ENCODE measurements at regions not wholly inside any gene's neighbourhood (a gene's known extent, or its start where the extent isn't known, plus 50 kb on each side); places are given as distances from the start of the nearest gene placed in this dataset.

GRCh38 chr18:56389190-56389589 lies 249.2 kb downstream of the TXNL1 start:
- no peaks in the 10 kb centered on the region for H3K36me3 ChIP-seq
- no peak for DNase-seq
- no peaks in the 10 kb centered on the region for H3K4me1 ChIP-seq
- no peak overlapping the region for H3K4me3 ChIP-seq
- no peaks in the 10 kb centered on the region for H3K9me3 ChIP-seq
- no peaks in the 10 kb centered on the region for H3K27me3 ChIP-seq
- TF ChIP-seq POLR2A (IDR thresholded peaks at IDR 0.05) = no peak
- no peak for TF ChIP-seq CTCF (IDR thresholded peaks at IDR 0.05 in 4 of 5, conservative IDR thresholded peaks at IDR 0.05 in 1 of 5)
- ATAC-seq = no peak
- intact Hi-C loops (cut with DNase I; ENCODE audit: low total_unique reads) (loop anchor here (10.0 kb wide), 1 partner anchor 154 kb away; no protein-coding TSS in a partner anchor), in situ Hi-C loops (cut with MboI; ENCODE audit: low sequenced_read_pairs in 4 of 4) (no loop called here)
- H3K27ac ChIP-seq = no peak overlapping the region

- no peak for ATAC-seq
- no peak for TF ChIP-seq CTCF (IDR thresholded peaks at IDR 0.05 in 4 of 5, conservative IDR thresholded peaks at IDR 0.05 in 1 of 5)
- no peak for TF ChIP-seq POLR2A (IDR thresholded peaks at IDR 0.05)
- in situ Hi-C loops (cut with MboI; ENCODE audit: low sequenced_read_pairs in 4 of 4) = no loop called here
- Histone ChIP-seq H3K4me1 (no peaks in the 10 kb centered on the region), H3K27ac (no peak overlapping the region), H3K9me3 (no peaks in the 10 kb centered on the region), H3K36me3 (no peaks in the 10 kb centered on the region), H3K27me3 (no peaks in the 10 kb centered on the region), H3K4me3 (no peak overlapping the region)
- DNase-seq = no peak
- intact Hi-C loops (cut with DNase I; ENCODE audit: low total_unique reads) = loop anchor here (10.0 kb wide), 1 partner anchor 154 kb away; no protein-coding TSS in a partner anchor
Measured at GRCh38 chr18:56388571-56388970, 249.8 kb downstream of the TXNL1 start.

DNA sequence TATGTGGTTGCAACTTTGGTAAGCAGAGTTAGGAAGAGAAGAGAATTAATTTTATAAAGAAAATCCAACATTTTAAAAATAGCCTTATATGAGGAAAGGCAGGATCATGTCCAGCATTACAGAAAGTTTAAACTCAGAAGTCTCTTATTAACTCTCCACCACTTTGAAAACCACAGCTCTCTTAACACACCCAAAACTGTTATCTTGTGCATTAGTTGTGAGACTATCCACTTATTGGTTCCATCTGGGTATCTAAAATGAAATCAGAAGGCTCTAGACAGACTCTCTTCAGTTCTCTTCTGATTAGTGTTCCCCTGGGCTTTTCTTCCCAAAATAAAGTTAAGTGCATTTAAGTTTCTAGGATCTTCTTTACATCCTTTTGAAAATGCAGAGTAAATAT lies 251.5 kb downstream of the TXNL1 start:
- in situ Hi-C loops (cut with MboI; ENCODE audit: low sequenced_read_pairs in 4 of 4) (no loop called here), intact Hi-C loops (cut with DNase I; ENCODE audit: low total_unique reads) (loop anchor here (10.0 kb wide), 1 partner anchor 152 kb away; no protein-coding TSS in a partner anchor)

DNA sequence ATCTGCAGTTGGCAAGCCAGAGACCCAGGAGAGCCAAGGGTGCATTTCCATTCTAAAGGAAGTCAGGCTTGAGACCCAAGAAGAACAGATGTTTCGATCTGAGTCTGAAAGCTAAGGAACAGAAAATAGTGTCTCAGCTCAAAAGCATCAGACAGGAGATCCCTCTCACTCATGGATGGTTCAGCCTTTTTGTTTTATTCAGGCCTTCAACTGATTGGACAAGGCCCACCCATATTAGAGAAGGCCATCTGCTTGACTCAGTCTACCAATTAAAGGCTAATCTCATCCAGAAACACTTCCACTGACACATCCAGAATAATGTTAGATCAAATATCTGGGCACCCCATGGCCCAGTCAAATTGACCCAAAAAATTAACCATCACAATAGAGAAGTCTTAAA lies 255.0 kb downstream of the TXNL1 start:
- H3K27ac ChIP-seq = no peak overlapping the region
- no peaks in the 10 kb centered on the region for H3K27me3 ChIP-seq
- no peak overlapping the region for H3K4me3 ChIP-seq
- H3K4me1 ChIP-seq = no peaks in the 10 kb centered on the region
- H3K36me3 ChIP-seq = no peaks in the 10 kb centered on the region
- DNase-seq (no peak), ATAC-seq (no peak)
- intact Hi-C loops (cut with DNase I; ENCODE audit: low total_unique reads) (loop anchor here (10.0 kb wide), 1 partner anchor 149 kb away; no protein-coding TSS in a partner anchor), in situ Hi-C loops (cut with MboI; ENCODE audit: low sequenced_read_pairs in 4 of 4) (no loop called here)
- no peaks in the 10 kb centered on the region for H3K9me3 ChIP-seq
- TF ChIP-seq POLR2A (IDR thresholded peaks at IDR 0.05) (no peak), CTCF (IDR thresholded peaks at IDR 0.05 in 4 of 5, conservative IDR thresholded peaks at IDR 0.05 in 1 of 5) (no peak)

More for the DNA sequence above, 251.5 kb downstream of the TXNL1 start:
- no peaks in the 10 kb centered on the region for H3K27me3 ChIP-seq
- no peak overlapping the region for H3K27ac ChIP-seq
- no peak for TF ChIP-seq CTCF (IDR thresholded peaks at IDR 0.05 in 4 of 5, conservative IDR thresholded peaks at IDR 0.05 in 1 of 5)
- H3K4me3 ChIP-seq = no peak overlapping the region
- no peaks in the 10 kb centered on the region for H3K4me1 ChIP-seq
- DNase-seq = no peak
- H3K9me3 ChIP-seq = no peaks in the 10 kb centered on the region
- no peaks in the 10 kb centered on the region for H3K36me3 ChIP-seq
- no peak for ATAC-seq

DNA sequence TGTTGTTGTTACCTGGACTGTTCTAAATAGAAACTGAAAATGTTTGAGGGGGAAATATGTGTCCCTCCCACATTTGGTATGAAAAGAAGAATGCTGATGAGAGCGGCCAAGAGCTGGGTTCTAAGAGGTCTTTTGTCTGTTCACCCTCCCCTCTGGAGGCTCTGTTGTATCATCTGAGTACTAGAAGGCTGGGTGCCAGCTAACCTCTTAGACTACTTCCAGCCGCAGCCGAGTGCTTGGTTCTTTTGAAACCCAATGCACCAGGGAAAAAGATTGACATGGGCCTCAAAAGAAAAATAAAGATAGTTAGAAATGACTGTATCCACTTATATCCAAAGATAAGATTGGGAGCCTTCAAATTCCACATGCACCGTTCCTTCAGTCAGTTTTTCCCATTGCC lies 255.9 kb downstream of the TXNL1 start:
- Histone ChIP-seq H3K4me3 (no peak overlapping the region), H3K27me3 (no peaks in the 10 kb centered on the region), H3K4me1 (no peaks in the 10 kb centered on the region), H3K27ac (no peak overlapping the region), H3K9me3 (no peaks in the 10 kb centered on the region), H3K36me3 (no peaks in the 10 kb centered on the region)
- DNase-seq (no peak), ATAC-seq (no peak)
- intact Hi-C loops (cut with DNase I; ENCODE audit: low total_unique reads) = loop anchor here (10.0 kb wide), 1 partner anchor 148 kb away; no protein-coding TSS in a partner anchor
- in situ Hi-C loops (cut with MboI; ENCODE audit: low sequenced_read_pairs in 4 of 4) = no loop called here
- TF ChIP-seq POLR2A (IDR thresholded peaks at IDR 0.05) = no peak
- no peak for TF ChIP-seq CTCF (IDR thresholded peaks at IDR 0.05 in 4 of 5, conservative IDR thresholded peaks at IDR 0.05 in 1 of 5)

Measured in gastrocnemius medialis (tissue), 4 donors.